ENCODE measurements at regions not wholly inside any gene's neighbourhood (a gene's known extent, or its start where the extent isn't known, plus 50 kb on each side); places are given as distances from the start of the nearest gene placed in this dataset.

GRCh38 chr9:86604741-86605140, 250.5 kb upstream of the TUT7 start:
- no peak for TF ChIP-seq CTCF (conservative IDR thresholded peaks at IDR 0.05; ENCODE audit: low read depth, low read length)
- TF ChIP-seq EZH2phosphoT487 (IDR thresholded peaks at IDR 0.05; ENCODE audit: borderline replicate concordance, low read length), result no peak
- TF ChIP-seq EZH2 (IDR thresholded peaks at IDR 0.05; ENCODE audit: low read length, unreplicated experiment), result no peak
- no TSS peak for BruUV-seq (replicated peaks)
- Histone ChIP-seq H3K4me3 (ENCODE audit: low read length) (no peak overlapping the region), H2AFZ (ENCODE audit: low read length) (no peak overlapping the region), H3K79me2 (ENCODE audit: low read length) (no peaks in the 10 kb centered on the region), H3F3A (ENCODE audit: low read length, unreplicated experiment) (no peaks in the 10 kb centered on the region), H3K36me3 (ENCODE audit: low read depth, low read length) (no peaks in the 10 kb centered on the region), H3K27me3 (ENCODE audit: low read length) (no peaks in the 10 kb centered on the region), H3K4me1 (ENCODE audit: insufficient read depth, low read length) (no peaks in the 10 kb centered on the region), H3K27ac (ENCODE audit: low read length) (no peak overlapping the region), H3K9me3 (ENCODE audit: low read length) (no peaks in the 10 kb centered on the region), H3K9me2 (replicated peaks; ENCODE audit: low read length) (no peaks in the 10 kb centered on the region), H3K4me2 (ENCODE audit: low read length) (no peak overlapping the region), H4K20me1 (ENCODE audit: low read length) (no peaks in the 10 kb centered on the region), H3K9ac (ENCODE audit: low read length) (no peak overlapping the region)
- intact Hi-C loops (cut with micrococcal nuclease), result no loop called here
- DNase-seq (no peak), ATAC-seq (no peak)
- ChIA-PET POLR2A (ENCODE audit: unreplicated experiment) (no interaction called here), CTCF (no interaction called here)

GRCh38 chr9:86602715-86603114, 248.5 kb upstream of the TUT7 start:
- ChIA-PET POLR2A (ENCODE audit: unreplicated experiment) (no interaction called here), CTCF (no interaction called here)
- H3K27me3 ChIP-seq (ENCODE audit: low read length), result no peaks in the 10 kb centered on the region

GRCh38 chr9:86601697-86602096, 247.5 kb upstream of the TUT7 start:
- intact Hi-C loops (cut with micrococcal nuclease), result no loop called here
- no TSS peak for BruUV-seq (replicated peaks)
- no peak overlapping the region for H3K4me2 ChIP-seq (ENCODE audit: low read length)

More at GRCh38 chr9:86602715-86603114, 248.5 kb upstream of the TUT7 start:
- ATAC-seq (no peak), DNase-seq (no peak)
- no peak overlapping the region for H3K9ac ChIP-seq (ENCODE audit: low read length)
- intact Hi-C loops (cut with micrococcal nuclease), result no loop called here
- TF ChIP-seq EZH2 (IDR thresholded peaks at IDR 0.05; ENCODE audit: low read length, unreplicated experiment), result no peak
- TF ChIP-seq EZH2phosphoT487 (IDR thresholded peaks at IDR 0.05; ENCODE audit: borderline replicate concordance, low read length), result no peak
- TF ChIP-seq CTCF (conservative IDR thresholded peaks at IDR 0.05; ENCODE audit: low read depth, low read length), result no peak
- no peaks in the 10 kb centered on the region for H4K20me1 ChIP-seq (ENCODE audit: low read length)
- H2AFZ ChIP-seq (ENCODE audit: low read length), result no peak overlapping the region
- H3K27ac ChIP-seq (ENCODE audit: low read length), result no peak overlapping the region
- H3K4me2 ChIP-seq (ENCODE audit: low read length), result no peak overlapping the region
- no peaks in the 10 kb centered on the region for H3F3A ChIP-seq (ENCODE audit: low read length, unreplicated experiment)
- H3K36me3 ChIP-seq (ENCODE audit: low read depth, low read length), result no peaks in the 10 kb centered on the region
- H3K4me1 ChIP-seq (ENCODE audit: insufficient read depth, low read length), result no peaks in the 10 kb centered on the region
- BruUV-seq (replicated peaks), result no TSS peak
- no peak overlapping the region for H3K4me3 ChIP-seq (ENCODE audit: low read length)
- no peaks in the 10 kb centered on the region for H3K9me2 ChIP-seq (replicated peaks; ENCODE audit: low read length)
- no peaks in the 10 kb centered on the region for H3K9me3 ChIP-seq (ENCODE audit: low read length)
- H3K79me2 ChIP-seq (ENCODE audit: low read length), result no peaks in the 10 kb centered on the region

More at GRCh38 chr9:86601697-86602096, 247.5 kb upstream of the TUT7 start:
- H4K20me1 ChIP-seq (ENCODE audit: low read length), result no peaks in the 10 kb centered on the region
- no peak overlapping the region for H3K9ac ChIP-seq (ENCODE audit: low read length)
- DNase-seq, result no peak
- H3K9me2 ChIP-seq (replicated peaks; ENCODE audit: low read length), result no peaks in the 10 kb centered on the region
- no peak overlapping the region for H3K4me3 ChIP-seq (ENCODE audit: low read length)
- no peaks in the 10 kb centered on the region for H3K79me2 ChIP-seq (ENCODE audit: low read length)
- ATAC-seq, result no peak
- POLR2A ChIA-PET (ENCODE audit: unreplicated experiment), result no interaction called here
- no peaks in the 10 kb centered on the region for H3F3A ChIP-seq (ENCODE audit: low read length, unreplicated experiment)
- no peaks in the 10 kb centered on the region for H3K4me1 ChIP-seq (ENCODE audit: insufficient read depth, low read length)
- no peak for TF ChIP-seq EZH2phosphoT487 (IDR thresholded peaks at IDR 0.05; ENCODE audit: borderline replicate concordance, low read length)
- TF ChIP-seq CTCF (conservative IDR thresholded peaks at IDR 0.05; ENCODE audit: low read depth, low read length), result no peak
- H3K9me3 ChIP-seq (ENCODE audit: low read length), result no peaks in the 10 kb centered on the region
- H3K27ac ChIP-seq (ENCODE audit: low read length), result no peak overlapping the region
- no peaks in the 10 kb centered on the region for H3K36me3 ChIP-seq (ENCODE audit: low read depth, low read length)
- no peak overlapping the region for H2AFZ ChIP-seq (ENCODE audit: low read length)
- no peaks in the 10 kb centered on the region for H3K27me3 ChIP-seq (ENCODE audit: low read length)
- CTCF ChIA-PET, result no interaction called here

Measured in PC-3 (cell line).